Thoracic aorta (tissue), 2 donors: ENCODE measurements at regions not wholly inside any gene's neighbourhood (a gene's known extent, or its start where the extent isn't known, plus 50 kb on each side); places are given as distances from the start of the nearest gene placed in this dataset.
"Not testable (repeated sequence)": the region's sequence is repeated elsewhere in the genome, so short reads cannot be mapped to it uniquely, and the experiment has no call there.

Experiments used
- ATAC-seq: fragments of 150-250 bp; one replicate; pipeline ENCODE4 v1.8.0; 2017; ENCODE audit warnings: low read depth; ENCODE audit not compliant: insufficient number of reproducible peaks, low FRiP score
- DNase-seq: peaks from one replicate; pipeline ENCODE4 v3.0.0-alpha.2; 2020; ENCODE audit warnings: low spot score
- H3K27ac ChIP-seq, 2 donors: fragments of 200-600 bp; sonication (generic); 1 replicate in 1 of 2; 2 replicates in 1 of 2; pipeline ENCODE4 v1.5.1; 2016; ENCODE audit warnings: mild to moderate bottlenecking in 2 of 2, moderate library complexity in 2 of 2
- H3K27me3 ChIP-seq: fragments of 200-600 bp; sonication (generic); replicated peaks from 2 replicates; pipeline ENCODE4 v1.6.0; 2016; ENCODE audit warnings: mild to moderate bottlenecking; ENCODE audit not compliant: insufficient read depth
- H3K36me3 ChIP-seq: fragments of 200-600 bp; sonication (generic); one replicate; pipeline ENCODE4 v1.5.1; 2016
- H3K4me1 ChIP-seq, 2 donors: fragments of 200-600 bp; sonication (generic); 1 replicate in 1 of 2; 2 replicates in 1 of 2; pipeline versions ENCODE4 v1.5.1 to v1.6.0; 2016; ENCODE audit warnings: low read depth in 2 of 2, mild to moderate bottlenecking in 1 of 2; ENCODE audit not compliant: control insufficient read depth in 1 of 2
- H3K4me3 ChIP-seq: fragments of 200-600 bp; sonication (generic); 2 replicates; pipeline ENCODE4 v1.5.1; 2016; ENCODE audit warnings: mild to moderate bottlenecking
- H3K9me3 ChIP-seq: fragments of 200-600 bp; sonication (generic); 2 replicates; pipeline ENCODE4 v1.5.1; 2016
- TF ChIP-seq, protein P1 (sequence below): fragments of 200-600 bp; sonication (generic); IDR thresholded peaks from one replicate; pipeline ENCODE4 v1.5.1; 2019; ENCODE audit warnings: antibody characterized with exemption

DNA sequence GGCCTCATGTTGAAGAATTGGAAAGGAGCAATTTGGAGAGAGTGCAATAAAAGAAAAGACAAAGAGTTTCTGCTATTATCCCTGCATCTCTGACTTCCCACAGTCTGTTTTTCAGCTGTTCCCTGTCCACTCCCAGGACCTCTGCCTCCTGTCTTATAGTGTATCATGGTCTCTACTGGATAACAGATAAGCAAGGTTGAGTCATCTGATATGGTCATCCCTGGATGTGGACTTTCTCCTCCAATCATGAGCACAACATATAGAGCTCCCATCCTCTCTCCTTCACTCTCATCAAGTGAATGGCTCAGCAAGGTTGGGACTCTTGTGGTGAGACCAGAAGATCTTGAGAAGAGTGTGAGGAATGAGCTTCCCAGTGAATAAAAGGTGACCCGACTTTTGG, 123.1 kb downstream of the PLCE1 start:
- DNase-seq = no peak
- H3K4me1 ChIP-seq = peaks cover 21 to 23% of the 10 kb centered on the region in 2 donors
- no peak overlapping the region for H3K4me3 ChIP-seq
- H3K27me3 ChIP-seq = no peaks in the 10 kb centered on the region
- TF ChIP-seq, protein P1, sequence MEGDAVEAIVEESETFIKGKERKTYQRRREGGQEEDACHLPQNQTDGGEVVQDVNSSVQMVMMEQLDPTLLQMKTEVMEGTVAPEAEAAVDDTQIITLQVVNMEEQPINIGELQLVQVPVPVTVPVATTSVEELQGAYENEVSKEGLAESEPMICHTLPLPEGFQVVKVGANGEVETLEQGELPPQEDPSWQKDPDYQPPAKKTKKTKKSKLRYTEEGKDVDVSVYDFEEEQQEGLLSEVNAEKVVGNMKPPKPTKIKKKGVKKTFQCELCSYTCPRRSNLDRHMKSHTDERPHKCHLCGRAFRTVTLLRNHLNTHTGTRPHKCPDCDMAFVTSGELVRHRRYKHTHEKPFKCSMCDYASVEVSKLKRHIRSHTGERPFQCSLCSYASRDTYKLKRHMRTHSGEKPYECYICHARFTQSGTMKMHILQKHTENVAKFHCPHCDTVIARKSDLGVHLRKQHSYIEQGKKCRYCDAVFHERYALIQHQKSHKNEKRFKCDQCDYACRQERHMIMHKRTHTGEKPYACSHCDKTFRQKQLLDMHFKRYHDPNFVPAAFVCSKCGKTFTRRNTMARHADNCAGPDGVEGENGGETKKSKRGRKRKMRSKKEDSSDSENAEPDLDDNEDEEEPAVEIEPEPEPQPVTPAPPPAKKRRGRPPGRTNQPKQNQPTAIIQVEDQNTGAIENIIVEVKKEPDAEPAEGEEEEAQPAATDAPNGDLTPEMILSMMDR = no peak
- H3K36me3 ChIP-seq = no peaks in the 10 kb centered on the region
- H3K9me3 ChIP-seq = no peaks in the 10 kb centered on the region
- ATAC-seq = no peak
- no peak overlapping the region for H3K27ac ChIP-seq

DNA sequence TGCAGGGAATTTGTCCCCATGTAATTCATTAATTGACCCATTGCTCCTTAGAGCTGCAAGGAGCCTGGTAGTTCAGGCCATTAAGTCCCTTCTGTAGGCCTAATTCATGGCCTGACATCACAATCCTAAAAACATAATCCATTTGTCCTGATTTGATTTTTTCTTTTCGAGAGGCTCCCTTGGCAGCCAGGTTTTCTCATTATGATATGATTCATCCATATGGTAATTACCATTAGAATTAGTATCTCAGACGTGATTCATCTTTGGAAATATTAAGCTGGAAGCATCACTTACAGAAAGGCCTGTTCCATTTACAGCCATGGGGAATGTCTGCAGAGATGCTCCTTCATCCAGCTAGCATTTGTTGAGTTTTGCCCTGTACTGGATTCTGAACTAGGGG, 128.5 kb downstream of the PLCE1 start:
- ATAC-seq (no peak), DNase-seq (no peak)
- Histone ChIP-seq H3K27ac (peak overlapping the region in 1 of 2 donors; percentile 61), H3K27me3 (no peaks in the 10 kb centered on the region), H3K36me3 (no peaks in the 10 kb centered on the region), H3K4me3 (no peak overlapping the region), H3K4me1 (peaks cover 33 to 50% of the 10 kb centered on the region in 2 donors), H3K9me3 (no peaks in the 10 kb centered on the region)
- TF ChIP-seq, protein P1 = no peak

DNA sequence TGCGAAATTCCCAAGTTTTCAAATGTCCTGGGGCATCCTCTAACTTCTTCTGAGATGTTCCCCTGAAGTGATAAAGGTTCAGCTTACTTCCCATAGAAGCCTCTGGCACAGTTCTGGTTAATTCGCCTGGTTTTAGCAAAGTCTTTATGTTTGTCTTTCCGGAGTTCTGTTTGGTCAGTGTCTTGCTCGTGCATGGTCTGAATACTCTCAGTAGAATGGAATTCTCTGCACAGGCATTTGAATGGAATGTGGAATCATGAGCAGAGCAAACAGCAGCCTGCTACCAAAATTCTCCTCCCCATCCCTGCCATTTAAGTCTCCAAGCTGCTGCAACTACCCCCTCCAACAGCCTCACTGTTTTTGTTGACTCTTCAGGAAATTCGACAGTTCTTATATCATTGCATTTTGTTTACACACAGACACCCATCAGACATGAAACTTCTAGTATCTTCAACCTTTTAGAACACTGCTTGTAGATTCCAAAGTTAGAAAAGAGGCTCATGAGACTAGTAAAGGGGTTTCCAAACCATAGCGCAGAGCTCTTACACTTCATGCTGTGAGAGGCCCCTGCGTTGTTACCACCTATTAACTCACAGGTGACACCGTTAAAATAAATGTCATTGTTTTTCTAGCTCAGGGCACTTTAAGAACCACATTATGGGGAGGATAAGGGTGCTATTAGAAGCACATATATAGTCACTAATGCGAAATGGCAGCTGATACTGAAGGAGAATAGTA, 129.7 kb downstream of the PLCE1 start:
- no peaks in the 10 kb centered on the region for H3K9me3 ChIP-seq
- TF ChIP-seq, protein P1 = no peak
- H3K27ac ChIP-seq = peak overlapping the region; percentile 21 to 61
- ATAC-seq (no peak), DNase-seq (no peak)
- no peaks in the 10 kb centered on the region for H3K36me3 ChIP-seq
- H3K27me3 ChIP-seq = no peaks in the 10 kb centered on the region
- H3K4me1 ChIP-seq = peaks cover 33 to 50% of the 10 kb centered on the region in 2 donors
- peak overlapping the region; percentile 8 for H3K4me3 ChIP-seq

DNA sequence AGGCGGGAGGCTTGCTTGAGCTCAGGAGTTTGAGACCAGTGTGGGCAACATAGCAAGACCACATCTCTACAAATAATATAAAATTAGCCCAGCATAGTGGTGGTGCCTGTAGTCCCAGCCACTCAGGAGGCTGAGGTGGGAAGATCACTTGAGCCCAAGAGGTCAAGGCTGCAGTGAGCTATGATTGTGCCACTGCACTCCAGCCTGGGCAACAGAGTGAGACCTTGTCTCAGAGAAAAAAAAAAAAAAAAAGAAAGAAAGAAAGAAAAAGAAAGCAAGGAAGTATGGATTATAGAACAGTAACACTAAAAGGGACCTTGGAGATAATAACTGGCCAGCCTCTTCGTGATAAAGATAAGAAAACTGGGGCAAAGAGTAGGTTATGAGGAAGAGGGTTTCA, 130.4 kb downstream of the PLCE1 start:
- DNase-seq, ATAC-seq, H3K27me3 ChIP-seq, H3K36me3 ChIP-seq, H3K4me3 ChIP-seq, H3K9me3 ChIP-seq: not testable (repeated sequence)
- Histone ChIP-seq H3K27ac (peak overlapping the region in 1 of 2 donors; percentile 61), H3K4me1 (peaks cover 36 to 56% of the 10 kb centered on the region in 2 donors)

DNA sequence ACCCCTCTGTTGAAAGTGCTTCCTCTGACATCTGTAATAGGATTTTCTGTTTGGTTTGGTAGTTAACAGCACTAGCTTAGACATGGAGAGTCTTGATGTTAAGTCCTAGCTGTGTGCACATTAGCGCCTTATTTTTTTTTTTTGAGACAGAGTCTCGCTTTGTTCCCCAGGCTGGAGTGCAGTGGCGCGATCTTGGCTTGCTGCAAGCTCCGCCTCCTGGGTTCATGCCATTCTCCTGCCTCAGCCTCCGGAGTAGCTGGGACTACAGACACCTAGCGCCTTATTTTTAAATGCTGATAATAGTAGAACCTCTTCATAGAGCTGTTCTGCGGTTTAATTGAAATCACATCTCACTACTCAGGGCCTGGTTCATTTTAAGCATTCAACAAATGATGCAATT, 131.5 kb downstream of the PLCE1 start:
- not testable (repeated sequence) for H3K27me3 ChIP-seq, ATAC-seq, H3K36me3 ChIP-seq, H3K9me3 ChIP-seq, DNase-seq, H3K4me3 ChIP-seq
- Histone ChIP-seq H3K27ac (peak overlapping the region; percentile 40 to 61), H3K4me1 (peaks cover 44 to 67% of the 10 kb centered on the region in 2 donors)

DNA sequence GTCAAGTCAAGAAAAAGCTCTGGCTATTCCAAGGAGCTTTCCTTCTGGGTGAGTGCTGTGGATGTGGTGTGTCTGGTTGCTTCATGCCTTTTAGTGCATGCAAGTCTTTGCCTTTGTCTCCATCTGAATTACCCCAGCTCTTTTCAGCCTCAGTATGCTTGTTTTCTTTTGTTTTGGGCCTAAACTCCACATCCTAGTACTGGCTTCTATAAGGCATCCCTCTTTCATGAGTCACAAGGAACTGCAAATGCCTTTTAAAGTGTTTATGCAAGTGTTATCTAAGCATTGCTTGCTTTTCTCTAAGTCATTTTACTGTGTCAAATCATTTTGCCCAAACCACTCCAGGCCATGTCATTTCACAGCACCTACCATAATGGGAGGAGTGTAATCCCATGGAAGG, 132.1 kb downstream of the PLCE1 start:
- H3K36me3 ChIP-seq = no peaks in the 10 kb centered on the region
- H3K27ac ChIP-seq = peak overlapping the region; percentile 40 to 61

More for the DNA sequence above, 132.1 kb downstream of the PLCE1 start:
- H3K27me3 ChIP-seq = no peaks in the 10 kb centered on the region
- peaks cover 50 to 73% of the 10 kb centered on the region in 2 donors for H3K4me1 ChIP-seq
- no peak for DNase-seq
- H3K4me3 ChIP-seq = no peak overlapping the region
- TF ChIP-seq, protein P1 = no peak
- no peaks in the 10 kb centered on the region for H3K9me3 ChIP-seq
- ATAC-seq = no peak
